HG03064 (cell line): ENCODE measurements at regions not wholly inside any gene's neighbourhood (a gene's known extent, or its start where the extent isn't known, plus 50 kb on each side); places are given as distances from the start of the nearest gene placed in this dataset.
"Not testable (repeated sequence)": the region's sequence is repeated elsewhere in the genome, so short reads cannot be mapped to it uniquely, and the experiment has no call there.

Experiments used
- ATAC-seq: cut with Tn5 transposase; IDR thresholded peaks from one replicate; pipeline ENCODE4 v1.9.1; 2021; ENCODE audit warnings: low read depth; ENCODE audit not compliant: unreplicated experiment

DNA sequence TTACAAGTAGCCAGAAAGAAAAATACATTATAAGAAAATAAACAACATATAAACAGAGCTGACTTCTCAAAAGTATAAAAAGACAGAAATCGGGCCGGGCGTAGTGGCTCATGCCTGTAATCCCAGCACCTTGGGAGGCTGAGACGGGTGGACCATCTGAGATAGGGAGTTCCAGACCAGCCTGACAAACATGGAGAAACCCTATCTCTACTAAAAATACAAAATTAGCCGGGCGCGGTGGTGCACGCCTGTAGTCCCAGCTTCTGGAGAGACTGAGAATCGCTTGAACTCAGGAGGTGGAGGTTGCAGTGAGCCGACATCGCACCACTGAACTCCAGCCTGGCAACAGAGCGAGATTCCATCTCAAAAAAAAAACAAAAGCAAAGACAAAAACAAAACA, 373.3 kb upstream of the ARPP21 start:
- not testable (repeated sequence) for ATAC-seq

DNA sequence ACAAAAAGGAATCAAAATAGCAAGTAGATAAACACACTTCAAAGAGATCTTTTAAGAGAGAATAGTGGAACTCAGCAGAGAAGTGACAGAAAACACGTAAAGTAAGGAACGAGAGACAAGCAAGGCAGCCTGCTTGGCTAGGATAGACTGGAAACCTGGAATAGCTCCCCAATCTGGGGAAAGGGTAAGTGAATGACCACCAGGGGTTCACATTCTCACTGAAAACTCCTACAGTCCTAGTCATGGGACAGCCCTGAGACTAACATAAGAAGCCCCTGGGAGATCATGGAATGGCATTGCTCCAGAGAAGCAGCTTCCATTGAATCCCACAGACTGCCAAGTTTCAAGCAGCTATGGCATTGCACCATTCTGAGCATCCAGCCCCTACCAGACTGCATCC, 363.6 kb upstream of the ARPP21 start:
- ATAC-seq: no peak

DNA sequence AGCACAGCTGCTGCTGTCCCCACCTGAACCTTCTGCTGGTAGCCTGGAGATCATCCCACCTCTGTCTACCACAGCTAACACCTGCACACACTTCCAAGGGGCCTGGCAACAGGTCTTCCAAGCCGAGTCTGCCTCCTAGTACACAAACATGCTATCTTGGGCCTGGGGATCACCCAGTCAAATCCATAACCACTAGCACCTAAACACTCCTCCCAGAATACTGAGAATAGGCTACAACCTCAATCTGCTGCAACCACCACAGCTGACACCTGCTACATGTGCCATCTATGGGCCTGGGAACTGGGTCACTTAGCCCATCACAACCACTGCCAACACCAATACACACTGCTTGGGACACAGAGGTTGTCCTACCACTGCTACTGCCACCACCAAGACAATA, 362.8 kb upstream of the ARPP21 start:
- no peak for ATAC-seq

DNA sequence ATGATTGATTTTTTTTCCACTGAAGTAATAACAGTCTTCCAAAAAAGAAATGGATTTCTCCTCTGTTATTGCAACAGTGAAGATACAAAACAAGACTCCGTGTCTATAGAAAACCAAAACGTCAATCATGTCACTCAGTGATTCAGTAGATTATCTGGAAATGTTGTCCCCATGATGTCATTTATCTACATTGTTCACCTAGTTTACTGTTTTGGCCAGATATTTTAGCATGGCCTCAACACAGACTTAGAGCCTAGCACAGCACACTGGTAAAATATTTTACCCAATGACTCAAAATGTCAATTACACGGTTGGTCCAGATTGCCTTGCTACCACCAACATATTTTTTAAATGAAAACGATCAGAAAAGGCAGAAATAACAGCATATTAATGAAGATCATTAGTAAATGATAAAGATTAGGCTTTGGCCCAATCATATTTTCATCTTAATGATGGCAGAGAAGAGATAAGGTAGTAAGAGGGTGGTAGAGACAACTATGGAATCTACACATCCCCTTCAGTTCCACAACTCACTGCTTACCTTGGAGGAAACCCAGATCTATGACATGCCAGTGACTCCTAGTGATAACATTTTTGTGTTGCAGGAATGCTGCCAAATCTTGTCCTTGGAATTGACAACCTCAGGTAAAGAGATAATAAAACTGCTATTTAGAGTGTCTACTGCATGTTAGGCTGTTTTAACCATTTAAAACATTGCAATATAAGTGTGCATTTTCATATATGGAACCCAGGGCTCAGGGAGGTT, 347.7 kb upstream of the ARPP21 start:
- no peak for ATAC-seq

DNA sequence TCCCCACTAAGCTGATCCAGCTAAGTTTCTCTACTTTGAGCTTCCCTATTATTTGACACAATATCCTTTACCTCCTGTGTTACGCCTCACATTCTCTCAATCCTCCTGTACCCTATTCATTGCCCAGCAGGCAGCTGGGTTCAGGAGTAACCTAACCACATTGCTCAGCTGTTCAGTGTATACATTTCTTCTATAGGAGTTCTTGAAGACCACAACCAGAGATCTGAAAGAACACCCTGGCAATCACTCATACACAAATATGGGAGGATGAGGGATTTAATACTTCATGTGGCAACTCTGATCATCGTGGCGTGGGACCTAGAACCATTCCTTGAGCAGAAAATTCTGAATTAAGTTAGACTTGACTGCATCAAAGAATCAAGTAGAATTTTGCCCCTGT, 346.8 kb upstream of the ARPP21 start:
- no peak for ATAC-seq

DNA sequence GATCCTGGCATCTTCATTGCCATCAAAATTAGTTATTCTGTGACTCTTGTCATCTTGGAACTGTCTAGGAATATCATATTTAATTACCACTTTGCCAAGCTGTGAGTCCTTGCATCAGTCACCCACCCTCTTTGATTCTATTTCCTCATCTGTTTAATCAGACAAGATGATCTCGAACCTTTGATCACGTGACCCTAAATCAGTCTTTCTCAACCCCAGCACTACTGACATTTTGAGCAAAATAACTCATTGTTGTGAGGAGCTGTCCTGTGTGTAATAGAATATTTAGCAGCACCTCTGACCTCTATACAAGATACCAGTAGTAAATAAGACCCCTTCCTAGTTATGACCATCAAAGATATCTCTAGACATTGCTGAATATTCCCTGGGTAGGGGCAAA, 343.4 kb upstream of the ARPP21 start:
- no peak for ATAC-seq

DNA sequence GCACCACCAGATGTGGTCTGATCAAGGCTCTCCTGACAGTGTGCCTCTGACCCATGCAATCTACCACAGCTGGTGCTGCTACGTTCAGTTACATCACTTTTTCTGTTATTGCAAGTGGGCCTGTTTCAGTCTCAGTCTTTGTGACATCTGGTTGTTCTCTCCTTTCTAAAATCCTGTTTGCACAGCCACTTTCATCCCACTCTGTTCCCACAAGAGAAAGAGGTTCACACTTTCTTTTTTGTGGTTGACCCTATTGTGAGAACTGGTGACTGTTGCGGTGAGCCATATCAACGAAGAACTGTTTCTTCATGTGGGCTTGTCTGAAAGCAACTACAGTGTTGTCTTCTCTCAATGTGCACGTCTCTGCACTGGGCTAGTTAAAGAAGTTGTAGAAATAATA, 342.8 kb upstream of the ARPP21 start:
- no peak for ATAC-seq

DNA sequence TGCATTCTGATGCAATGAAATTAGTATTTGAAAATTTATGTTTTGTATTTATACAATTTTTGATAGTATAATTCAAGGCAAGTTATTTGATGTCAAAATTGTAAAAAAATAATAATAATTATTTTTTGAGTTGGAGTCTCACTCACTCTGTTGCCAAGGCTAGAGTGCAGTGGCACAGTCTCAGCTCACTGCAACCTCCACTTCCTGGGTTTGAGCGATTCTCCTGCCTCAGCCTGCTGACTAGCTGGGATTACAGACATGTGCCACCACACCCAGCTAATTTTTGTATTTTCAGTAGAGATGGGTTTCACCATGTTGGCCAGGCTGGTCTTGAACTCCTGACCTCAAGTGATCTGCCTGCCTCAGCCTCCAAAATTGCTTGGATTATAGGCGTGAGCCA, 342.4 kb upstream of the ARPP21 start:
- not testable (repeated sequence) for ATAC-seq

DNA sequence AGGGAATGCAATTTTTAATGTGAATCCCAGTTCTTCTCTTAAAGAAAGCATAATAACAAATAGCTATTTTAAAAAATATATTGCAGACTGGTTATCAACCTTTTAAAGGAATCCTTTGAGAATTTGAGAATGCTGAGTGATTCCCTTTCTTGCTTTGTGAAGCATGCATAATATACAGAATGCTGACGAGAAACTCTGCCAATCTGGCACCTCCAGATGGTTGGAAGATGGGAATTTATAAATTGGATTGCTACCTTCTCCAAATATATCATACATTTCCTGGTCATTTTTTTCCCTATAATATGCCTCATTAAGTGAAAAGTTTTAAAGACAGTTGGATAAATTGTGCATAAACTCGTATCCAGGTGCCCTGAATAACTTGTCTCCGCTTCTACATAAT, 333.9 kb upstream of the ARPP21 start:
- ATAC-seq: no peak

DNA sequence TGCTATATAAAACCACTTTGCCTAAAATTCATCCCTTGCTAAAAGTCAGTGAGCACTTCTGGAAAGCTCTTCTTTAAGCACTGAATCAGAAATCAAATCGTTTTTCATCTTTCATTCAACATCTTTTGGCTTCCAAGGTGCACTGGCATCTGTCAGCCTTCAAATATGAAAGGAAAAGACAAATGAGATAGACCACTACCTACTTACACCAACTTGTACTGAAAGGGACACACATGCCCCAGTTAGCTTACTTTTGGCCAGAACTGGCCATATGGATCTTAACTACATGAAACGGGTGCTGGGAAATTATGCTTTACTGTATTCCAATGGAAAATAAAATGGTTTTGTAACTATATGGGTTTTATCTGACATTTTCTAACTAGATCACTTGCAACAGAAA, 332.0 kb upstream of the ARPP21 start:
- no peak for ATAC-seq

DNA sequence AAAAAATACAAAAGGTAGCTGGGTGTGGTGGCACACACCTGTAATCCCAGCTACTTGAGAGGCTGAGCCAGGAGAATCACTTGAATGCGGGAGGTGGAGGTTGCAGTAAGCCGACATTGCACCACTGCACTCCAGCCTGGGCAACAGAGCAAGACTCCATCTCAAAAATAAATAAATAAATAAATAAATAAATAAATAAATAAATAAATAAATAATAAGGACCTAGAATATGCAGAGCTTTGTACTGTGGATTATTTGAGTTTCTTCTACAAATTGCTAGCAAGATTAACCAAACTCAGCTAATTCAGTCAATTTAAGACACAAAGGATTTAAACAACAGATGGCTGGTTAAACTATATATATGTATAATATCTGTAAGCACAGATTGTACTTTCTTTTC, 322.5 kb upstream of the ARPP21 start:
- not testable (repeated sequence) for ATAC-seq

DNA sequence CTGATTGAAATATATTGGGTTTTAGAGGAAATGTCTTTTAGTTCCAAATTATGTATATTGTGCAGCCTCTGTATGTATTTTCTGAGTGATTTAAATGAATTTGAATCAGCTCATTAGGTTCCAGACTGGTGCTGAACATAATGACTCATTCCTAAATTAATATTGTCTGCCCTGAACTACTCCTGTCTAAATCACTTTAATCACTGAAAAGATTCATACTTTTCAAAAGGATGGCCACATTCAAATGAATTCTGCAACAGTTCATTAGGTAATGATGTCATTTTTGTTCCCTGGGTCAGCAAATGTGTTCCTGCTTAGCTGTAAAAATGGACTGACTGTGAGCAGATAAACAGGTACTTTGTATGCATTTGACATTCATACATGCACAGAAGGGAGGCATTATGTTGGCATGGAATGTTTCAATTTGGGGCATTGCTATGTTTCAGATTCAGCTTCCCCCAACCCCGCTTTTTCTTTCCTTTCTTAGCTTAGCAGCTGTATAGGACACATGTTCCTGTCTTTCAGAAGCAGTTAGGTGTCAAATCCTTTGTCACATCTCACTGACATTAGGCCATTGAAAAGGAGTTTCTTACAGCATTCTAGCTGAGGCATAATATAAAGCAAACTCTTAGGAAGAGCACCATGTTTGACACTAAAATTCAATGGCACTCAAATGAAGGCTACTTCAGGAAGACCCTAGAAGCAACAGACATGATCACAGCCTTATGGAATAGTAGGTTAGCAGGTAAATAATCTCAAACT, 318.5 kb upstream of the ARPP21 start:
- no peak for ATAC-seq

DNA sequence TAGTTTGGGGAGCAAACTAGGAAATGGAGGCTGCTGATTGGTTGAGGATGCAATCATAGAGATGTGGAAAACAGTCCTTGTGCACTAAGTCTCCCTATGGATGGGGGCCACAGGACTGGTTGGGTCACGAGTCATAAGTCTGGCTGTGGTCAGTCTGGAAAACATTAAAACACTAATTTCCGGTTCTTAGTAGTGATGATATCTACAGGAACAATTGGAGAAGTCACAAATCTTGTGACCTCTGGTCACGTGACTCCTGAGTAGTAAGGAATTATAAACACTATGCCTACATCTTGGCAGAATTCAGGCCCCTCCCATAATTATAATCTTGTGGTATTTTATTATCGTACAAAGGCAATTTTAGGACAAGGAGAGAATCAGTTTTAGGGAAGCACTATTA, 317.3 kb upstream of the ARPP21 start:
- ATAC-seq: no peak

DNA sequence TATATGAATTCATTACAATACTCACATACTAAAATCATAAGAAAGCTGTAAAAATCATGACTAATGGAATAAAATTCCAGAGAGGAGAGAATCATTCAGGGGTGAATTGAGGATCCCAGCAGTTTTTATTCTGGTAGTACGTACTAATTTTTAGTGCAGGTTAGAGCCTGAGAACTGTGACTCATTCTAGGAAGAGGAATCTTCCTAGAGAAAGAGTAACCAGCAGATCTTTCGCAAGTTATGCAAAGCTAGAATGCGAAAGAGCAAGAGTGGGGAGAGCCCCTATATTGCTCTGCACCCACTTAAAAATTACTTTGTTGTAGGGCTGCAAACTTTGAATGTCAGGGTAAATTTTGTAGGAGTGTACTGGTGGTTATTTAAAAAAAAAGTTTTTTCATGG, 303.6 kb upstream of the ARPP21 start:
- ATAC-seq: no peak

DNA sequence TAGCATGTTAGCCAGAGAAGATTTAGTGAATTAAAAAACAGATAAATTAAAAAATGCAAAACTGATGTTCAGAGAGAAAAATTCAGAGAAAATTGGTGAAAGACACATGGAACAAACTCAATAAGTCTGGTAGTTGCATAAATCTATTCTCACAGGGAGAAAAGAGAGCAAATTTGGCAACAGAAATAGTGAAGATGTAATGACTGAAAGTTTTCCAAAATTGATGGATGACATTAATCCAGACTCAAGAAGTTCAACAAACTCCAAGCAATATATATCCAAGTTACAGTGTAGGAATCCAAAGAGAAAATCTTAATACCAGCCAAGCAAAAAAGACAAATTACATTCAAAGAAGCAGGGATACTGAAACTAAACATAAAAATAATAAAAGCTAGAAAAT, 302.7 kb upstream of the ARPP21 start:
- ATAC-seq: no peak

DNA sequence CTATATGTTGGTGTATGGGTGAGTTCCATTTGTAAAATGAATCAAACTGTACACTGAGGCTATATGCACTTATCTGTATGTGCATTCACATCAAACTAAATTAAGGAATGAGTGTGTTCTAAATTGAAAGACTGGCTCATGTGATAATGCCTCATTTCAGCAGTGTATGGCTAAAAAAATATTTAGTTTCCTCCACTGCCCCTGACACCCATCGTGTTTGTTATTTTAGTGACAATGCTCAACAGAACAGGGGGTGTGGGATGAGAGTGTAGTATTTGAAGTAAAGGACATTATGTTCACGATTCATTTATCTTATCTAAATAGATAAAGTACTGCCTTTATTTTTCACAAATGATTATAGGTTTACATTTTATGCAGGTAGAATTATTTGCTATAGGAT, 301.1 kb upstream of the ARPP21 start:
- ATAC-seq: no peak

DNA sequence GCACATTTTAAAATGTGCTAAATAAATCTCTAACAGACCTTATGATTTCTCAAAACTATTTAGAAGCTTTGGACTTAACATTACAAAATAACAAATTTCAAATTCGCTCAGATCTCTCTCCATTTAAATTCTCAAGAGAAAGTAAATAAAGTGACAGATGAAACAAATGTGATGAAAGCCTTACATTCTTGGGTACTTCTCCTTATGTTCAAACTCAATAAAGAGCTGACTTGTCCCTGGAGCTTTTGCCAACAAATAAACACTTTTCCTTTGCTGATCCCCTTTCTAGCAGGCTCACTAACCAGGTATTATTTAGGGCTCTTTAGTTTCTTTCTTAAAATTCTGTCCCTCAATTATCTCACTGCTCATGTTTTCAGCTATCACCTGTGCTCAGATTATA, 259.1 kb upstream of the ARPP21 start:
- no peak for ATAC-seq

DNA sequence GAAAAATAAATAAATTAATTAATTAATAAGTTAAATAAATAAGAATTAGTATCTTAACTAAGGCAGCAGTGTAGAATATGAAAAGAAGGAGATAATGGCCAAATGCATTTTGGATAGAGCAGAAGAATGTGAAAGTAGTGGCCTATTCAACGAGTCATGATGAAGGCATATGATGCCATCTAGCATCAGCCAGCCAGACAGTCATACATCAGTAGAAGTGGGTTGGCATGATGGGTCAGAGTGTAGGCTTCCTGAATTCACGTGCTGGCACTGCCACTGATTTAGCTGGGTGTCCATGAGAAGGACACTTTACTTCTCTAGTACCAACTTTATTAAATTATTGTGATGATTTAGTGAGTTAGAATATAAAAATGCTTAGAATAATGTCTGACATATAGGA, 256.1 kb upstream of the ARPP21 start:
- no peak for ATAC-seq

DNA sequence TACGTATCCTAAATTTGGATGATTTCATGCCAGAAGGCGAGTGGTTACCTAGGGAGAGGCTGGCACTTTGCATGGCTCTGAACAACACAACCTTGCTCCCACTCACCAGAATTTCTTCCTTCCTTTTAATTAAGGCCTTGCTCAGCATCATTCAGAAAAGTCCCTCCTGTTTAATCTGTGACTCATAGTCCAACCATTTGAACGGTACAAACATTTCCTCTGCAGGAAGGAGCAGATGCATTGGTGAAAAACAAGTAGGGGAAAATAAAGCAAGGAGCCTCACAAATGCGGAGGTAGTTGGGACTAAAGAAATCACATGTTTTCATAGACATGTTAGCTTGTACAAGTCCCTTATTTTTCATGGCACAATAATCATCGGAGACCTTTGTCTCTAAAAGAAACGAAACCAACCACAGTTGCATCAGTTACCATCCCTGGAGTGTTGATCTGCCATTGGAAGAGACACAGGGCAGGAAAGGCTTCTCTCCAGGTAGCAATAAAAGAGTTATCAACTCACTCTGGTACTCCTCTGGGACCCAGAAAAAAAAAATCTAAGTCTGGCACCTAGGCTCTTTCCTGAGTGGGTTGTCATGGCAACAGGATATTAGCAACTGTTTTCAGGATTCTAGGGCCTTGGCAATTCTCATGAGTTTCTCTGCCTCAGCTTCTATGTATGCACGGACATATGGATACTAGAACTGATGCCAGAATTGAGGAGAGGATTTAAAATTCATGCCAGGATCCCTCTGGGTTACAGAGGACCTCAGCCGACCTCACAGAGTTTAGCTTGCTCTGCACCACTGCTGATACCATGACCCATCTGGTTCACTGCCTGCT, 255.4 kb upstream of the ARPP21 start:
- no peak for ATAC-seq

DNA sequence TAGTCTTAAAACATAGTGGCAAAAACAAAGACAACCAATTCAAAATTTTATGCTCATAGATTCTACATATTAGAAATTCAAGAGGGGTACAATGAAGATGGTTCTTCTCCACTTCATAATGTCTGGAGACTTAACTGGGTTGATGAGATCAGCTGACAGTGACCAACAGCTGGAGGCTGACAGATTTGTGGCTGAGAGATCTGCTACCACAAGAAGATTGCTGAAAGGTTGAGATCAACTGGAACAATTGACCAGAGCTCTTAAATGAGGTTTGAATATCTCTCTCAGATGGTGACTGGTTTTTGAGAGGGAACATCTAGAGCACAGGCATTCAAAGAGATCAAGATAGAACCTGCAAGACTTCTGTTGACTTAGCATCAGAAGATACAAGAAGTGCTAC, 254.1 kb upstream of the ARPP21 start:
- ATAC-seq: no peak

DNA sequence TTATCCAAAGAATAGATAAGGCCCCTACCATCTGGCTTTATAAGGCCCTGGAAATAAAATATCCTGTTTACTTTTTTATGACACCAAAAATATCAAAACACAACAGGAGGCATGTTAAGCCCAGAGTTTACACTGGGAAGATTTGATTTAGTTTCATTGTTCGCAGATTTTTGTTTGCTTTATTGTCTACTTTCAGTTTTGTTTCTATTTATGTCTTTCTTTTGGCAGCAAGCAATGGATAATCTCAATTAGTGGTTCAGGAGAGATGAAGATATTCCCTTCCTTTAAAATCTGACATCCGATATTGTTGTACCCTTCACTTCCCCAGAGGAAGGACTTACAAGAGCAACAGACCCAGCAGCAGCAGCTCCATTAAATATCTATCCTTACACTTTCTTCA, 249.4 kb upstream of the ARPP21 start:
- no peak for ATAC-seq
